ENCODE measurements at regions not wholly inside any gene's neighbourhood (a gene's known extent, or its start where the extent isn't known, plus 50 kb on each side); places are given as distances from the start of the nearest gene placed in this dataset.

GRCh38 chr22:27472975-27473374 is 328.6 kb downstream of the MN1 start:
- TF ChIP-seq POU6F1 (CRISPR knock-in tag; IDR thresholded peaks at IDR 0.05; ENCODE audit: borderline replicate concordance, low read depth) (no peak), GLIS3 (CRISPR knock-in tag; IDR thresholded peaks at IDR 0.05) (no peak), TSHZ2 (CRISPR knock-in tag; IDR thresholded peaks at IDR 0.05) (no peak), ISL1 (CRISPR knock-in tag; IDR thresholded peaks at IDR 0.05) (no peak), ZNF565 (CRISPR knock-in tag; conservative IDR thresholded peaks at IDR 0.05; ENCODE audit: low read depth) (no peak), CSRNP3 (CRISPR knock-in tag; IDR thresholded peaks at IDR 0.05) (no peak), OSR1 (CRISPR knock-in tag; IDR thresholded peaks at IDR 0.05) (no peak), ZFP30 (CRISPR knock-in tag; IDR thresholded peaks at IDR 0.05) (no peak), ZNF70 (CRISPR knock-in tag; IDR thresholded peaks at IDR 0.05) (no peak), CREB5 (CRISPR knock-in tag; IDR thresholded peaks at IDR 0.05; ENCODE audit: low read depth) (no peak), ARNTL (CRISPR knock-in tag; IDR thresholded peaks at IDR 0.05; ENCODE audit: borderline replicate concordance, low read depth) (no peak), TOX (CRISPR knock-in tag; IDR thresholded peaks at IDR 0.05; ENCODE audit: borderline replicate concordance) (no peak), BACH2 (CRISPR knock-in tag; IDR thresholded peaks at IDR 0.05; ENCODE audit: borderline replicate concordance) (no peak), SNAI2 (CRISPR knock-in tag; IDR thresholded peaks at IDR 0.05) (no peak), PPARA (CRISPR knock-in tag; IDR thresholded peaks at IDR 0.05; ENCODE audit: borderline replicate concordance) (no peak), ZC3H10 (CRISPR knock-in tag; IDR thresholded peaks at IDR 0.05) (no peak), TCF4 (CRISPR knock-in tag; IDR thresholded peaks at IDR 0.05; ENCODE audit: borderline replicate concordance) (no peak)
- no peak for ATAC-seq

- TF ChIP-seq ZNF8 (CRISPR knock-in tag; IDR thresholded peaks at IDR 0.05) (no peak), ZNF70 (CRISPR knock-in tag; IDR thresholded peaks at IDR 0.05) (no peak), RARB (CRISPR knock-in tag; IDR thresholded peaks at IDR 0.05) (no peak), ZNF565 (CRISPR knock-in tag; conservative IDR thresholded peaks at IDR 0.05; ENCODE audit: low read depth) (no peak), OSR1 (CRISPR knock-in tag; IDR thresholded peaks at IDR 0.05) (no peak), CSDC2 (CRISPR knock-in tag; IDR thresholded peaks at IDR 0.05) (no peak), ISL1 (CRISPR knock-in tag; IDR thresholded peaks at IDR 0.05) (no peak), BACH2 (CRISPR knock-in tag; IDR thresholded peaks at IDR 0.05; ENCODE audit: borderline replicate concordance) (no peak), CREB5 (CRISPR knock-in tag; IDR thresholded peaks at IDR 0.05; ENCODE audit: low read depth) (no peak), ZFP30 (CRISPR knock-in tag; IDR thresholded peaks at IDR 0.05) (no peak), TSHZ2 (CRISPR knock-in tag; IDR thresholded peaks at IDR 0.05) (no peak)
- ATAC-seq, result no peak
These were observed 328.0 kb downstream of the MN1 start for GRCh38 chr22:27473533-27473932.
